Suppressor macrophage treated with lipopolysaccharide for 1 hour (primary cell): ENCODE measurements at regions not wholly inside any gene's neighbourhood (a gene's known extent, or its start where the extent isn't known, plus 50 kb on each side); places are given as distances from the start of the nearest gene placed in this dataset.

Source experiments
- DNase-seq, 3 donors: peaks; one replicate each; pipeline ENCODE4 v3.0.0-alpha.2; 2020 to 2022

GRCh38 chr4:81990898-81991297 is 382.9 kb downstream of the HNRNPD start:
- DNase-seq = no peak

GRCh38 chr4:81990211-81990610 is 383.6 kb downstream of the HNRNPD start:
- no peak for DNase-seq

- no peak for DNase-seq
These were observed 384.6 kb downstream of the HNRNPD start for GRCh38 chr4:81989202-81989601.

- no peak for DNase-seq
These were observed 385.6 kb downstream of the HNRNPD start for GRCh38 chr4:81988178-81988577.

GRCh38 chr4:81984746-81985145 is 389.0 kb downstream of the HNRNPD start:
- DNase-seq = no peak

DNA sequence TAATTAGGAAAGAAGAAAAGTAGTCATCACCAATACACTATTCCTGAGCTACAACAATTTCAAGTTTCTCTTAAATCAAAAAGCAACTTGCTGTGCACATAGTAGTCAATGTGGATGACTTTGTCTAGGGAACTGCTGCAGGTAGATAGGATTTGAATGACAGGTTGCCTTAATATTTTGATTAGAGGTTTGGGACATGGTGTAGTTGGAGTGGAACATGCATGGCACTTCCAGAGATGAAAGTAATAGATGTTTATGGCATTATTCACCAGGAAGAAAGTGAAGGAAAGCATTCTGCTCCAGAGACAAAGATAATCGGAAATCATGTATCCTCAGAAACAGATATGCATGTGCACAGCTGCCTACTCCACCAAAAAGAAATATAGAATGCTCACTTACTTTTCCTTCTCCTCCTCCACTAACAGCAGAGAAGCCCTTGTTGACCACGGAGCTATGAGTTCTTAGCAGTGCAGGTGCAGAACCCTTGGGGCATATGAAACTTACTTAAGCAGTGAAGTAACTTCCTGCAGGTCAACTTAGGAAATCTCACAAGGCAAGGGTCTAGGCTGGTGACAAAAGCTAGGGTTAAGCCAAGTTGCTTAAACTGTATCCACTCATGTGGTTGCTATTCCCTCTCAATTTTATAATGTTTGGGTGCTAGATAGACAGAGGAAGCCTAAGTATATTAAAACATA is 390.8 kb downstream of the HNRNPD start:
- DNase-seq = no peak

DNA sequence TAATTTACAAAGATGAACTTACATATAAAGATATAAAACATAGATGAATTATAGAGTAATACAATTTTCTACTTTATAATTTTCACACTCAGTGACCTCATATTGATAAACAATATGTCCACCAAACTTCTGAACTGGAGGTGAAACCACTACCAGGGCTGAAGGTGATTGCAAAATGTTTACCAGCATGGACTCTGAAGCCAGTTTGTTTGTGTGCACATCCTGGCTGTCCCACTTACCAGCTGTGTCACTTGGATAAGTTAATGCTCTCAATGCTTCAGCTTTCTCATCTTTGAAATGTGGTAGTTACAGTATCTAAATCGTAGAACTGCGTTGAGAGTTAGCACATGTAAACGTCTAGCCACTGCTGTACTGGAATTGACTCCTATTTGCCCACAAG is 392.6 kb downstream of the HNRNPD start:
- no peak for DNase-seq

DNA sequence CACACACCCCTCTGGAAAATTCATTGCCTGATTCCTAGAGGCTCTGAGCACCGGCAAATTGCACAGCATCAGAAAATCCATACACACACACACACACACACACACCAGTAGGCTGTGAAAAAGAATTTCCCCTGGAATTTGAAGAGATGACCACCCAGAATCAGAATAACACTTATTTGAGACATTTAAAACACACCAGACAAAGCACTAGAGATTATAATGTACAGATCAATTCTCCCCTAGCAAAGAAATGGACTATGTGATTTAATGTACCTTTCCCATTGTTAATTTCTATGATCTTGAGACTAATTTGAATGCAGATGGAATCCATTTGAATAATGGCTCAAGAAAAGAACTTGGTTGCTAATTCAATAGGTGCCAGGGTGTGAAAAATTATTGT is 399.3 kb downstream of the HNRNPD start:
- no peak for DNase-seq

- DNase-seq = no peak
These were observed 402.0 kb downstream of the HNRNPD start for GRCh38 chr4:81971637-81972381.

- no peak for DNase-seq
These were observed 402.7 kb downstream of the HNRNPD start for GRCh38 chr4:81971061-81971460.

DNA sequence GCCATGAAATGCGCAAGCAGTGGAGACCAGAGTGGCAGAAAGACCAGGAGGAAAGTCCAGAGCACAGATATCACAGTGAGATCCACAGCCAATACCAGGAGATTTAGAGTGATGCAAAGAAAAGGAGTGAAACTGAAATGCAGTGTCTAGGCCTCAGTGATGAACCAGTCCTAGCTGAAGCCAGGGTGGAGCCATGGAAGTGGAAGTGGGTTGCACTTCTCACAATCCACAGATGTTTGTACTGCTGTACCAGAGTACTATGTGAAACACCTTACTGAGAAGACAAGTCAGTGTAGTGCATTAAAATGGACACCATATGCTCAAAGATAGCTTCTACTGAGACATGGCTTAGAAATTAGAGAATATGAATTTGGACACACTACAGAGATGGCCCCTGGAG is 403.3 kb downstream of the HNRNPD start:
- no peak for DNase-seq

DNA sequence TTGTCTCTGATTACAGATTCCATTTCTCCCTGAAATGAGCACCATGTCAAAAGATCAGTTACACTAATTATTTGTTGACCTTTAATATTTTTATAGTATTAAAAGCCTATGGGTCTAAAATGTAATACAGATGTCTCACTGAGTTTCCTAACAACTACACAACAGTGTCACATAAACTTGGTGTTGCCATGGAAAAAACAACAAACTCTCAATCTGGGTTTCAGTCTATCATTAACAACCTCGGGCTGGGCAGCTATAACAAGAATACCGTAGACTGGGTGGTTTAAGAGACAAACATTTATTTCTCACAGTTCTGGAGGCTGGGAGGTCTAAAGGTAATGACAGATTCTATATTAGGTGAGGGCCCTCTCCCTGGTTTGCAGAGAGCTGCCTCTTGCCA is 407.1 kb downstream of the HNRNPD start:
- DNase-seq = no peak

DNA sequence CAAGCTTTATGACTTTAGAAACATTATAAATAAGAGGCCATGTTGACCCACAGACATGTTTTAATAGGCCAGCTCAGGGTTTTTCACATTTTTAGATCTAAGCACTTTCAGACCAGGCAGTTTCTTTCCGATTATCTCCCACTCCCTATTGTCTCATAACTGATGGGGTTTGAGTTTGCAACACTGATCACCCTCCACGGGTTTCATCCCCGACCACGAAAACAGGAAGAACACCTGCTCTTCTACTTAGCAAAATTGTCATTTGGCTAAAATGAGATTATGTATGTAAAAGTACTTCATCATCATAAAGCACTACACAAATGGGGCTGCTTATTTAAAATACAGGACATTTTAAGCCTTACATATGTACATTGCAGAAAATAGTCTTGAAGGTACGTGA is 407.9 kb downstream of the HNRNPD start:
- no peak for DNase-seq

DNA sequence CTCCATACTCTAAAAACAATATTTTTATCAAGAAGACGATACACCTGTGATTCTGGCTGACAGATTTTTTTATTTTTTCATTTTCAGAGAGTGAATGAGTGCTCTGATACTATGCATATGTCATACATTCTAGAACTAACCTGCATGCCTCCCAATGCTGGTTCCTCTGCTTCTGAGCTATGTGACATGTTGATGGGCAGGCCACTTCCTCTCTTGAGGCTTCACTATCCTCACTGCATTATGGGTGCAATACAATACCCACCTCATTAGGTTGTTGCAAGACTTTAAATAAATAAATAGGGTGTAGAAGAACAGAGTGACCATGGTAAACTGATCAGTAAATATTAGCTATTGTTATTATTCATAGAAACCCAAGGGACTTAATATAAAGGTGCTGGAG is 408.3 kb downstream of the HNRNPD start:
- DNase-seq = no peak

- no peak for DNase-seq
These were observed 410.1 kb downstream of the HNRNPD start for GRCh38 chr4:81963763-81964020.

DNA sequence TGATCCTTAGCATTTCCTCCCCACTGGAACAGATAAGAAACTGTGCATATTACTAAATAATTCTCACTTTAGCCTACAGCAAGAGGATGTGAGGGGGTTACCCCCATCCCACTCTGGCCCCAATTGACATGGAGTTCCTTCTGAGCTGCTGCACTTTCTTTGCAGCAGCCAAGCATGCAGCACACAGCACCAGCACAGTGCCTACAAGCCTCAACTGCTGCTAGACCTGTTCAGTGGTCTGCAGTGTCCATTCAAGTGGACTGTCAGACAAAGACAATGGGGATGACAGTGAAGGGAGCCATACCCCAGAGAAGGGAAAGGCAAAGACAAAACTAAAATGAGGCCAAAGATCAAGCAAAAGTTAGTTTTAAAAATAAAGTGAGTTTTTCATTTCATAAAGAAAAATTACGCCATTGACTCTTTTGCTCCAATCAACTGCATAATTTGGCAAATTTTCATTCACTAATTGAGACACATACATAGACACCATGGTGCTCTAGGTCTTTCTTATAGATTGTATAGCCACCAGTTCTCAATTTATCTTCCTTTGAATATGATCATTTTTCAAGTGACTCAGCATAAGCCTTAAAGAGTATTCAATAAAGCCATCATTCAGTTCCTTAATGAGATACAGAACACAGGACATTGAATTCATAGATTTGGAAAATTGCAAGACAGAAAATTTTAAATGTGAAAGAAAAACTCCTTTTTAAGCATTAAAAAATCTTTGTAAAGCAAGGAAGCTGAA is 410.6 kb downstream of the HNRNPD start:
- DNase-seq = no peak

DNA sequence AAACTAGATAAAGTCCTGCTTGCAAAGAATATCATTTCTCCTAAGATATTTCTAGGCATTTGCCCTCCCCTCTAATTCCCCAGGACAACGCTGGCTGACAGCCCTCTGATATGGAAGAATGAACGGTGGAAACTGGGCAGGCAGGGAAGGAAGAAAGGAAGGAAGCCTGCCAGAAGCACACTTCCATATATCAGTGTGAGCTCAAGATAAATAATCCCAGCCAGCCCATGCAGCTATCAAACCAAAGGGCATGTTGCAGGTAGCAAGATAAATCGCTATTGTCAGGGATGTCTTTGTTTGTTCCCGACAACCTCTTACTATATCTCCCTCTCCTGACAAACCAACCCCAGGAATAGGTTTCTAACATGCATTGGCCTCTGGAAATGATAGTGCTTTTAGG is 412.8 kb downstream of the HNRNPD start:
- no peak for DNase-seq

DNA sequence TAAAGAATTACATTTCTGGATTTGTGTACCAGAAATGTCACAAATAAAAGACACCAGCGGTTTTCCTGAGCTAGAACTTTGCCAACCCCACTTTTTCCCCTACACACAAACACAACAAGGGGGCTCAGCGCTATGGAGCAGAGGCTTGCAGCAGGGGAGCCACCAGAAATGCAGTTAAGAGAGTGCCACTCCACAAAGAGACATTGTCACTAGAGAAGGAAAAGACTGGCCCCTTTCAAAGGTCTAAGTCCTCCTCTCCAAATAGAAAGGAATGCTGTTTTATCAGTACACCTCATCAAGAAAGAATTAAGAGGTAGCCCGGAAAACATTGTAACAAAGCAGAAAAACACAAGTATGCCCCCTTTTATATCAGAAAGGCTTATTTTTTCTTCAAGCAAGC is 419.5 kb downstream of the HNRNPD start:
- DNase-seq = no peak

DNA sequence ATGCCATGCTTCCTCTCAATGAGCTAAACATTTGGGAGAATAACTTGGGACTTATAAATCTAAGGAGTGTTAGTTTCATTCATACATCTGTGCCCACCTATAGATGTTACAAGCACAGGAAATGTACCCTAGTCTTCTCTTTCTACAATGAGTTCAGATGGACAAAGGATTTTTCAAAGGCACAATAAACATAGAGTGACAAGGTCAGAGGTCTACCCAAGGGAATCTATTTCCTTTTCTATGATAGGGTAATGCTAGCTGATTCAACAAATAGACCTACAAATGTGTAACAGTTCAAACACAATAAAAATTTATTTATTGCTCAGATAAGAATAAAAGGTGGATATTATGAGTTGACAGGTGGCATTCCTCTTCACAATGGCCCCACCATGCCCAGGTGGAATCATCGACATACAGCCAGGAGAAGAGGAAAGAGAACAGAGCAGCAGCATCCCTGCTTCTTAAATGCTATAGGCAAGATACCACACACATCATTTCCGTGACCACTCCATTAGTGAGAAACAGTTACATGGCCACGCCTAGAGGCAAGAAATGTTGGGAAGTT is 421.8 kb downstream of the HNRNPD start:
- no peak for DNase-seq

- DNase-seq = no peak
These were observed 426.8 kb downstream of the HNRNPD start for GRCh38 chr4:81946996-81947395.

DNA sequence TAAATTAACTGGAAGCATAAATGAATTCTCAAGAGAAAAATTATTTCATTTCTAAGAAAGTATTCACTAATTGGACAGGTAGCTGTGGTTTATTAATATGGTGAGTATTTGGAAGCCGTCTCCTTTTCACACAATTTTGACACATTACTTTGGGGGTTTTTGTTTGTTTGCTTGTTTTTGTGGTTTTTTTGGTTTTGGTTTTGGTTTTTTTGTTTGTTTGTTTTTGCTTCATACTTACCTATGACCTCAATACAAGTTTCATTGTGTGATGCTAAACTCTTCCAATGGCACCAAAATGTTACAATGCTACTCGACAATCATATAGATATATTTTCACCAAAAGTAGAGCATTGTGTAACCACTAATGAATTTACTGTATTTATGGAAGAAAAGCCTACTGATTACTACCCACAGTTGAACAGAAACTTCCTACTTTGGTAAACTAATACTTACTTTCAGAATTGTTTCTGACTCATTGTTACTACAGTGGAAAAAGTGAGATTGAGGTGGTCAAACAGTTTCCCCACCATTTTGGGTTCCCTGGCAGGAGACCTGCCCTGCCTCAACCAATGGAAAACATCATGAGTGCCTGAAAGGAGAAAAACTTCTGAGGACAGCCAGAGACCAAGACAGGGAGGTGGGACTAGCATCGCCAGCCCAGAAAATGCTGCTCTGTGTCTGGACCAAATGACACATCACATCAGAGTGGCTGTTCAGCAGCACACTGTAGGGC is 443.1 kb downstream of the HNRNPD start:
- no peak for DNase-seq

DNA sequence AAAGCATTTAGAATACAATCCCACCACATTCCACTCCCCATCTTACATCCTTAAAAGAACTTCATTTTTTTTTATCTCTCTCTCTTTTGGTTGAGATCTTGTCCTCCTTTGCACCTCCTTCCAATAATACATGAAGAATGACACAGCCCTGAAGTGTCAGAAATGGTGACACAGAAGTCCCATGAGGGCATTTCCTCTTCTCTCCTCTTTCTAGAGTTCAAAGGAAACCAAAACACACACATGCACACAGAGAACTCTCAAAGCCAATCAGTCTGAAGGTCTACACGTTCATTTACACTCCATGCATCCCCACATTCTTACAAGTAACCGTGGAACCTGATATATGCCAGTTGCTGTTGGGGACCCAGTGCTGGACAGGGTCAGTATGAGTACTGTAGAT is 450.7 kb downstream of the HNRNPD start:
- DNase-seq = peak; percentile 36 to 61 (median 43)

DNA sequence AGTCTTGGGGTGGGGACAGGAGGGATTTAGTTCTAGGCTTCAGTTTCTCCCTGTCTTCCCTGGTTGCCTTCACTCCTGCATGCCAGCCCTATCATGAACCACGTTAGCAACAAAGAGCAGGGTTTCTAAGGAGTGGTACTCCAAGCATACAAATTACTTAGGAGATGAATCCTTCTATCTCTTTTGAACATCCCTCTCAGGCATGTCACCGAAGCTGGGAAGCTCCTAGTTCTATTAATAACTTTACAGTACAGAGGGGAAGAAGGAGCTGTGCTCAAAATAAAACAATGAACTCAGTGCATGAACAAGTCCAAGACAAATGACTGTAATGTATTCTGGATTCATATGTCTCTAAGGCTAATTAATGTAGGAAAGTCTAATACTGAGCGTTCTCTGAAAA is 450.6 kb upstream of the RASGEF1B start:
- no peak for DNase-seq
